ENCODE measurements at regions not wholly inside any gene's neighbourhood (a gene's known extent, or its start where the extent isn't known, plus 50 kb on each side); places are given as distances from the start of the nearest gene placed in this dataset.

DNA sequence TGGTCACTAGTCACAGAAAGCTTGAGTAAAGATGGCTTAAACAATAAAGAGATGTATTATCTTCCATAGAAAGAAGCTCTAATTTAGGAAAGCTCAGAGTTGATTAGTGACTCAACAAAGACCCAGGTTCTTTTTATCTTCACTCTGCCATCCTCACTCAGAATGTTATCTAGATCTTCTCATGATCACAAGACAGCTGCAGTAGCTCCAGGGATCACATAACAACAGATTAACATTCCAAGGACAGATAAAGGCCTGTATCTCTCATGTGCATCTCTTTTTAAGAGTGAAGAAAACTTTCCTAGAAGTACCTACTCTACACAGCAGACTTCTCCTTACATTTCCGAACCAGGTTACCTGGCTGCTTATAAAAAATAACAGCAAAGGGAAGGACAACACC, 368.7 kb upstream of the PROX1 start:
- DNase-seq (no peak), ATAC-seq (ENCODE audit: low read depth) (no peak)
- Histone ChIP-seq H3K27me3 (replicated peaks in 1 of 4; ENCODE audit: control extremely low read depth in 1 of 4, control insufficient read depth in 3 of 4, insufficient read depth in 4 of 4, low read length in 3 of 4) (peaks cover 0 to 4% (median 2%) of the 10 kb centered on the region in 4 experiments), H3K4me3 (ENCODE audit: control extremely low read depth in 1 of 5, extremely low read depth in 1 of 5, insufficient read depth in 1 of 5, low read depth in 2 of 5, low read length in 4 of 5) (no peak overlapping the region), H3K9ac (ENCODE audit: low read length) (no peak overlapping the region), H3K9me3 (ENCODE audit: control extremely low read depth in 1 of 3, control insufficient read depth in 2 of 3, insufficient read depth in 1 of 3, low read length in 2 of 3) (peaks cover 0 to 9% (median 0%) of the 10 kb centered on the region in 3 donors), H3K36me3 (replicated peaks in 1 of 2; ENCODE audit: control extremely low read depth in 1 of 2, control insufficient read depth in 1 of 2, extremely low read depth in 1 of 2, insufficient read depth in 2 of 2, low read length in 1 of 2) (no peaks in the 10 kb centered on the region), H4K20me1 (ENCODE audit: control insufficient read depth, insufficient read depth, low read length, poor library complexity, severe bottlenecking) (no peaks in the 10 kb centered on the region), H3K4me1 (ENCODE audit: control insufficient read depth in 2 of 2, insufficient read depth in 2 of 2, low read length in 2 of 2) (no peaks in the 10 kb centered on the region), H3K27ac (ENCODE audit: low read length in 2 of 2) (no peak overlapping the region), H3K79me2 (ENCODE audit: control insufficient read depth, insufficient read depth, low read length) (no peaks in the 10 kb centered on the region), H3K4me2 (replicated peaks; ENCODE audit: low read depth, low read length, poor library complexity, severe bottlenecking) (no peak overlapping the region), H2AFZ (ENCODE audit: insufficient read depth, low read depth, low read length, poor library complexity, severe bottlenecking) (no peak overlapping the region)
- Mint-ChIP-seq H3K9me3 (ENCODE audit: insufficient read depth) (no peaks in the 10 kb centered on the region), H3K27me3 (peaks cover 7% of the 10 kb centered on the region), H3K4me3 (no peak overlapping the region), H3K4me1 (no peaks in the 10 kb centered on the region), H3K27ac (no peak overlapping the region)
- intact Hi-C loops (cut with micrococcal nuclease): no loop called here
- TF ChIP-seq, protein P1, sequence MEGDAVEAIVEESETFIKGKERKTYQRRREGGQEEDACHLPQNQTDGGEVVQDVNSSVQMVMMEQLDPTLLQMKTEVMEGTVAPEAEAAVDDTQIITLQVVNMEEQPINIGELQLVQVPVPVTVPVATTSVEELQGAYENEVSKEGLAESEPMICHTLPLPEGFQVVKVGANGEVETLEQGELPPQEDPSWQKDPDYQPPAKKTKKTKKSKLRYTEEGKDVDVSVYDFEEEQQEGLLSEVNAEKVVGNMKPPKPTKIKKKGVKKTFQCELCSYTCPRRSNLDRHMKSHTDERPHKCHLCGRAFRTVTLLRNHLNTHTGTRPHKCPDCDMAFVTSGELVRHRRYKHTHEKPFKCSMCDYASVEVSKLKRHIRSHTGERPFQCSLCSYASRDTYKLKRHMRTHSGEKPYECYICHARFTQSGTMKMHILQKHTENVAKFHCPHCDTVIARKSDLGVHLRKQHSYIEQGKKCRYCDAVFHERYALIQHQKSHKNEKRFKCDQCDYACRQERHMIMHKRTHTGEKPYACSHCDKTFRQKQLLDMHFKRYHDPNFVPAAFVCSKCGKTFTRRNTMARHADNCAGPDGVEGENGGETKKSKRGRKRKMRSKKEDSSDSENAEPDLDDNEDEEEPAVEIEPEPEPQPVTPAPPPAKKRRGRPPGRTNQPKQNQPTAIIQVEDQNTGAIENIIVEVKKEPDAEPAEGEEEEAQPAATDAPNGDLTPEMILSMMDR (IDR thresholded peaks at IDR 0.05): no peak
- no peak for TF ChIP-seq EZH2 (IDR thresholded peaks at IDR 0.05; ENCODE audit: borderline replicate concordance, insufficient read depth, low read depth, low read length, poor library complexity, severe bottlenecking)
- WGBS (ENCODE audit: insufficient coverage): 100% methylated on average over 1 of the region's 1 CpG
- ChIA-PET POLR2A (no interaction called here), CTCF (no interaction called here)

DNA sequence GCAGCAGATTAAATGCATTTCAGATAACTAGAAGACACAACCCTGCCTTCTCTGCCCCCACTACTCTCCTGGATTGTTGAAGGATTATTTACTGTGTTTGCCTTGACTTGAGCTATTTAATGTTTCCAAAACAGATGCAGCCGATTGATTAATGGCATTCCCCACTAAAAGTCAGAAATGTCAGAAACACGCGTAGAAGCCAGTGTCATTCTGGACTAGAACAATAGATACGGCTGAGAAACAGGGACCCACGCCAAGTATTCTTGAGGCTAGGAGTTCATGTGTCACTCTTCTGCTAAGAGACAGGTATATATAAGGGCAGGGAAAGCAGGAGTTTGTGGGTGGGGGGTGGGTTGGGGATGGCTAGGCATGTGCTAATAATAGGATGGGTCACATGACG, 366.7 kb upstream of the PROX1 start:
- Histone ChIP-seq H3K79me2 (ENCODE audit: control insufficient read depth, insufficient read depth, low read length) (no peaks in the 10 kb centered on the region), H4K20me1 (ENCODE audit: control insufficient read depth, insufficient read depth, low read length, poor library complexity, severe bottlenecking) (no peaks in the 10 kb centered on the region), H3K9me3 (ENCODE audit: control extremely low read depth in 1 of 3, control insufficient read depth in 2 of 3, insufficient read depth in 1 of 3, low read length in 2 of 3) (peaks cover 0 to 12% (median 0%) of the 10 kb centered on the region in 3 donors), H3K36me3 (replicated peaks in 1 of 2; ENCODE audit: control extremely low read depth in 1 of 2, control insufficient read depth in 1 of 2, extremely low read depth in 1 of 2, insufficient read depth in 2 of 2, low read length in 1 of 2) (no peaks in the 10 kb centered on the region), H3K4me2 (replicated peaks; ENCODE audit: low read depth, low read length, poor library complexity, severe bottlenecking) (no peak overlapping the region), H3K4me1 (ENCODE audit: control insufficient read depth in 2 of 2, insufficient read depth in 2 of 2, low read length in 2 of 2) (no peaks in the 10 kb centered on the region), H3K4me3 (ENCODE audit: control extremely low read depth in 1 of 5, extremely low read depth in 1 of 5, insufficient read depth in 1 of 5, low read depth in 2 of 5, low read length in 4 of 5) (no peak overlapping the region), H3K27ac (ENCODE audit: low read length in 2 of 2) (no peak overlapping the region), H3K9ac (ENCODE audit: low read length) (no peak overlapping the region), H3K27me3 (replicated peaks in 1 of 4; ENCODE audit: control extremely low read depth in 1 of 4, control insufficient read depth in 3 of 4, insufficient read depth in 4 of 4, low read length in 3 of 4) (peaks cover 0 to 4% (median 0%) of the 10 kb centered on the region in 4 experiments), H2AFZ (ENCODE audit: insufficient read depth, low read depth, low read length, poor library complexity, severe bottlenecking) (no peak overlapping the region)
- POLR2A ChIA-PET: no interaction called here
- H3K9me3 Mint-ChIP-seq (ENCODE audit: insufficient read depth): no peaks in the 10 kb centered on the region
- CTCF ChIA-PET: no interaction called here
- no peak for TF ChIP-seq EZH2 (IDR thresholded peaks at IDR 0.05; ENCODE audit: borderline replicate concordance, insufficient read depth, low read depth, low read length, poor library complexity, severe bottlenecking)
- TF ChIP-seq, protein P1 (IDR thresholded peaks at IDR 0.05): no peak
- peaks cover 2% of the 10 kb centered on the region for H3K27me3 Mint-ChIP-seq
- WGBS (ENCODE audit: insufficient coverage): 85% methylated on average over 5 of the region's 6 CpGs
- DNase-seq (no peak), ATAC-seq (ENCODE audit: low read depth) (no peak)
- intact Hi-C loops (cut with micrococcal nuclease): no loop called here
- H3K27ac Mint-ChIP-seq: no peak overlapping the region
- no peak overlapping the region for H3K4me3 Mint-ChIP-seq
- H3K4me1 Mint-ChIP-seq: no peaks in the 10 kb centered on the region

Measured in B cell (primary cell).